Occipital lobe (tissue), 2 donors: ENCODE measurements at regions not wholly inside any gene's neighbourhood (a gene's known extent, or its start where the extent isn't known, plus 50 kb on each side); places are given as distances from the start of the nearest gene placed in this dataset. TPM values are rescaled to one million over a fixed set of nuclear protein-coding genes. Genes with fewer than 3 reads are reported as not detected.
"Not testable (repeated sequence)": the region's sequence is repeated elsewhere in the genome, so short reads cannot be mapped to it uniquely, and the experiment has no call there.

Source experiments
- DNase-seq: peaks from one replicate; lab custom pipeline; 2025; lab: John Stamatoyannopoulos, UW
- small RNA-seq: library from RNA; depleted of rRNA; stranded (forward); fragments of <200 nt; gene quantifications from one replicate; pipeline ENCODE3, GENCODE V24; 2014

DNA sequence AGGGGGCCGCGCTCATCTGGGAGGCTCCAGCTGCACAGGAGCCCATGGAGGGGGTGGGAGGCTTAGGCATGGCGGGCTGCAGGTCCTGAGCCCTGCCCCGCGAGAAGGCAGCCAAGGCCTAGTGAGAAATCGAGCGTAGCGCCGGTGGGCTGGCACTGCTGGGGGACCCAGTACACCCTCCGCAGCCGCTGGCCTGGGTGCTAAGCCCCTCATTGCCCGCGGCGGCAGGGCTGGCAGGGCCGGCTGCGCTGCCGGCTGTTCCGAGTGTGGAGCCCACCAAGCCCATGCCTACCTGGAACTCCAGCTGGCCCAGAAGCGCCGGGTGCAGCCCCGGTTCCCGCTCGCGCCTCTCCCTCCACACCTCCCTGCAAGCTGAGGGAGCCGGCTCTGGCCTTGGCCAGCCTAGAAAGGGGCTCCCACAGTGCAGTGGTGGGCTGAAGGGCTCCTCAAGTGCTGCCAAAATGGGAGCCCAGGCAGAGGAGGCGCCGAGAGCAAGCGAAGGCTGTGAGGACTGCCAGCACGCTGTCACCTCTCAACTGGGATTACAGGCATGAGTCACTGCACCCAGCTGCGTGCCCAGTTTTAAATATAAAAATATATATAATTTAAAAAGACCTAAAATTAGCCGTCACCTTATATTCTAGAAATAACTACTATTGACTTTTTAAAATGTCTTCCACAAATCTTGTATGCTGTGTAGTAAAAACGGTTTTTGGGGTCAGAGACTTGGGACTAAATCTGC lies 56.9 kb upstream of the GOT2 start:
- DNase-seq: not testable (repeated sequence)

DNA sequence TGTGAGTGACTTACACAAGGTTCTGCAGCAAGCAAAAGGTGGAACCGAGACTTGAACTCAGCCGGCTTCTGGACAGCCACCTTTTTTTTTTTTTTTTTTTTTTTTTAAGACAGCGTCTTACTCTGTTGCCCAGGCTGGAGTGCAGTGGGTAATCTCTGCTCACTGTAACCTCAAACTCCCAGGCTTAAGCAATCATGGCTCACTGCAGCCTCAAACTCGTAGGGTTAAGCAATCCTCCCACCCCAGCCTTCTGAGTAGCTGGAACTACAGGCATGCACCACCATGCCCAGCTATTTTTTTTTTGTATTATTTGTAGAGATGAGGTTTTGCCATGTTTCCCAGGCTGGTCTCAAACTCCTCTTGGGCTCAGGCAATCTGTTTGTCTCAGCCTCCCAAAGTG lies 55.2 kb upstream of the GOT2 start:
- DNase-seq: no peak

Small RNAs in the stretch of these regions (small RNA-seq; reads per million reads assigned to genes)
- gene AC018554.2 (not detected), gene AC092121.1 (not detected), gene RF00017 (not detected), gene RNU4-58P (0.23 reads per million), gene RPS27P27 (not detected)
